ENCODE measurements at regions not wholly inside any gene's neighbourhood (a gene's known extent, or its start where the extent isn't known, plus 50 kb on each side); places are given as distances from the start of the nearest gene placed in this dataset.

DNA sequence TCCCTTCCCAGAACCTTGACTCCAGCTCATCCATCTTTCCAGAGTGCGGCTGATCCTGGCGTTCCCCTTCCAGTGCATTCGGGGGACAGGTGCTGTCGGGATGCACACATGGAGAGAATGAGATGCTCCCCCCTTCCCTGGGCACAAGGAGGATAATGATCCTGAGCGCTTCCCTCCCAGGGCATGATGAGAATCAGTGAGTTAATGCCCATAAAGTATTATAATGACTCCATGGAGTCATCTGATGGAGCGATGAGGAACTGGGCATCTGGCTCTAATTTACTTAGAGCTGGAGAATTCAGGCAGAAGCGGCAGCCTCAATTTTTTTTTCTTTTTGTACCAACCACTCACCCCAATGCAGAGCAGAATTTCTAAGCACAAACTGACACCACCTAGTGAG lies 79.6 kb upstream of the SKOR2 start:
- DNase-seq (ENCODE audit: low read depth): no peak

DNA sequence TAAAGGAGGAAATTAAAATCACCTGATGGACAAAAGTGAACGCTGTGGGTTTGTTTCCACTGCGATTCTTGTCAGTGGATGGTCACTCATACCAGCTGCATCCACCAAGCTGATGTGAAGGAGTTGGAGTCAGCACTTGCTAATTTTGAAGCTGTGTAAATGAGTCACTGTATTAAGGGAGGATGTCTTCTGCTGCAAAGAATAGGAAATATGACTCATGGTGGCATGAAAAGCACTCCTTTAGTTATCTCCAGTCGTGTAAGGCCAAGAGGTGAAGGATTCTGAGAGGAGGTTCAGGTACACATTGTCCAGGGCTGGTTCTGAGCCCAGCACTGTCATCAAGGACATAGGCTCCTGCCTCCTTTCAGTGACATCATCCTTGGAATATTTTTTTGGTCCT lies 71.7 kb upstream of the SKOR2 start:
- no peak for DNase-seq (ENCODE audit: low read depth)

DNA sequence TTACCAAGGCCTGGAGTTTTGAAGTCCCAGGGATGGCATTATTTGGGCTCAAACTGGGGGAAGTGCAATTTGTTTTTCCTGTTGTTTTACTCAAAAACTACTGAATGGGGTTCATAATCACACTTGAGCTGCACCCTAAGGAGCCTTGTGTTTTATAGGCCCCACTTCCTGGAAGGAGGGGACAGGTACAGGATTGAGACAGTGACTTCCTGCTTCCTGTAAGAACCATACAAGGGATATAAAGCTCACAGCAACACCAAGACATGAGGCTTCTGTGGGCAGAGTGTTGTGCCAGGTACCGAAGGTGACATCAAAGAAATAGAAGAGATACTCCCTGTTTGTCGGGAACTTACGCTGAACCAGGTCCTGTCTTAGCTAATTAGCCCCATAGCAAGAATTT lies 70.4 kb upstream of the SKOR2 start:
- no peak for DNase-seq (ENCODE audit: low read depth)

DNA sequence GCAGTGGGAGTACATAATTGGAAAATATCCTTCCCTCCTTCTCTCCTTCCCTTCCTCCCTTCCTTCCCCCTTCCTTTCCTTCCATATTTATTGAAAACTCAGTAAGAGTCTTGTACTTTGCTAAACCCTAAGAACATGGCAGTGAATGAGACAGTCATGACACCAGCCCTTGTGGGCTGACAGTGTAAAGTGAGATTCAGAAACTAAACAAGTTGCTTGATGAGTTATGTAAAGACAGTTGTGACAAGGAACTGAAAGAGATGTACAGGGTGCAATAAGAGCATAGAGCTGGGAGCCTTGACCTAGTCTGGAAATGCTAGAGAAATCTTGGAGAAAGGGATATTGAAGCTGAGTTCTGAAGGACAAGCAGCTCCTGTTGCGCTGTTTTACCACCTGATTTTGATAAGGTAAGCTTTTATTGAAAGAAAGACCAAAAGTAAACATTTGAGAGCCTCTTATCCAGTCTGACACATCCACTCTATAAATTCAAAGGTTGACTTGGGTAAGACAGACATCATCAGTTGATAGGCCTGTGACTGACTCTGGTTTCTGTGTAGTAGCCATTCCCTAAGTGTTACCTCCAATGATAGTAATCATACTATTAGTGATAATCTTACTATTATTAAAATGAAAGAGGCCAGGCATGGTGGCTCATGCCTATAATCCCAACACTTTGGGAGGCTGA lies 66.5 kb upstream of the SKOR2 start:
- no peak for DNase-seq (ENCODE audit: low read depth)

DNA sequence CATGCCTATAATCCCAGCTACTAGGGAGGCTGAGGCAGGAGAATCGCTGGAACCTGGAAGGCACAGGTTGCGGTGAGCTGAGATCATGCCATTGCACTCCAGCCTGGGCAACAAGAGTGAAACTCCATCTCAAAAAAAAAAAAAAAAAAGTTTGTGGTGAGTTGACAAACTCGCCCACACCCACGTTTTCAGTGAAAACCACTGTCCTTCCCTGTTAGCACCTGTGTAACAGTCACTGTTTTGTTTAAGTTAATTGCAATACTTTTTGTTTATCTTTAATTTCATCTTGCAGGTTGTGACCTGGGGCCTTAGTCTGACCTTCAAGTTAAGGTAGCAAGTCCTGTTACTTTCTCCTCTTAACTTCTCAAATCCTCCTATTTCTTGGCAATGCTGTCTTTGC lies 65.5 kb upstream of the SKOR2 start:
- DNase-seq (ENCODE audit: low read depth): no peak

DNA sequence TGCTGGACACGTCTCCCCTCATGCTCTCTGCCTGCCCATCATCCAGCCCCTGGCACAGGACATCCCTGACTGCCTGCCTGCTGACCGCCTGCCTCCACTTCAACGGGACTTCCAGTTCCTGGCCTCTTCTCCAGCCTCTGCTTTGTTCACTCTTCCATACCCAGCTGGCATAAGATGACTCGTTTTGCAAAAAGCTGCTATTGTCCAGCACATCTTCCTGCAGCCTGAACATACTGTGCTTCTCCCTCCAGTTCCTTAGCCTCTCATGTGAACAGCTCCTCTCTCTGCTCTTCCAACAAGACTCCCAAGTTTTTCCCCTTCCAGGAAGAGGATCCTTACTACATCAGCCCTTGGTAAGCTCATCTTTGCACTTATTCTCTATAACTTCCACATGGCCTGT lies 62.4 kb upstream of the SKOR2 start:
- DNase-seq (ENCODE audit: low read depth): no peak

DNA sequence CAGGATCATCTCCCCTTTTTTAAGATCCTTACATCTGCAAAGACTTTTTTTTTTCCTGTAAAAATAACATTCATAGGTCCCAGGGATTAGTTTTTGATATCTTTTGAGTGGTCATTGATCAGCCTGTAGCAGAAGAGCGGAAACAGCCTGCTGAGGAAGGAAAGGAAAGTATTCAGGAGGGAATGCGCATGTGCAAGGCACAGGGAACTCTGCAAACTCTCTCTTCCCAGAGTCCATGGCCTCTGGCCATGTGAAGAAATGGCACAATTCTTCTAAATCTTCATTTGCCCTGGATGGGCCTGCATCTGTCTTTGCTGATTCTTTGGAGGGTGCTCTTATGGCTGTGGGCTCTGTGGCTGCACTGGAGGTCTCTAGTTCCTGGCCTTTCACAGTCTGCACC lies 60.1 kb upstream of the SKOR2 start:
- DNase-seq (ENCODE audit: low read depth): no peak
